Neuronal stem cell (in vitro differentiated cells): ENCODE measurements at regions not wholly inside any gene's neighbourhood (a gene's known extent, or its start where the extent isn't known, plus 50 kb on each side); places are given as distances from the start of the nearest gene placed in this dataset.

ENCODE experiments used
- DNase-seq: peaks from one replicate; pipeline ENCODE4 v3.0.0-alpha.2; 2013; ENCODE audit warnings: low spot score
- H2AFZ ChIP-seq: one replicate; pipeline ENCODE4 v1.6.1; 2013; ENCODE audit warnings: mild to moderate bottlenecking, low read length, inconsistent platforms
- H2AK5ac ChIP-seq: 2 replicates; pipeline ENCODE4 v1.6.1; 2013; ENCODE audit warnings: low read depth, mild to moderate bottlenecking, inconsistent platforms, low read length, moderate library complexity, mixed read lengths
- H2BK120ac ChIP-seq: 2 replicates; pipeline ENCODE4 v1.6.1; 2013; ENCODE audit warnings: low read depth, mild to moderate bottlenecking, inconsistent platforms, low read length, moderate library complexity, mixed read lengths
- H2BK12ac ChIP-seq: one replicate; pipeline ENCODE4 v1.6.1; 2013; ENCODE audit warnings: low read length, inconsistent platforms
- H2BK15ac ChIP-seq: 2 replicates; pipeline ENCODE4 v1.6.1; 2013; ENCODE audit warnings: mild to moderate bottlenecking, low read length, inconsistent platforms, mixed read lengths
- H2BK5ac ChIP-seq: one replicate; pipeline ENCODE4 v1.6.1; 2013; ENCODE audit warnings: inconsistent platforms, mild to moderate bottlenecking, low read length, moderate library complexity
- H3K14ac ChIP-seq: one replicate; pipeline ENCODE4 v1.6.1; 2013; ENCODE audit warnings: low read length, inconsistent platforms
- H3K18ac ChIP-seq: 2 replicates; pipeline ENCODE4 v1.6.1; 2013; ENCODE audit warnings: low read length, inconsistent platforms
- H3K23ac ChIP-seq: 2 replicates; pipeline ENCODE4 v1.6.1; 2013; ENCODE audit warnings: low read depth, mild to moderate bottlenecking, mixed read lengths, low read length, inconsistent platforms; ENCODE audit not compliant: poor library complexity
- H3K27ac ChIP-seq: replicated peaks from 3 replicates; pipeline ENCODE4 v1.5.1; 2013; ENCODE audit warnings: low read length, inconsistent platforms
- H3K27me3 ChIP-seq, 3 experiments: 2 replicates each; pipeline ENCODE4 v1.6.1; 2013; ENCODE audit warnings: low read length in 3 of 3, mild to moderate bottlenecking in 2 of 3, inconsistent platforms in 1 of 3, low read depth in 1 of 3, mixed read lengths in 1 of 3, moderate library complexity in 1 of 3; ENCODE audit not compliant: control insufficient read depth in 3 of 3, insufficient read depth in 3 of 3
- H3K36me3 ChIP-seq, 2 donors: replicated peaks in 1 of 2; 2 replicates each; pipeline ENCODE4 v1.6.1; 2013; ENCODE audit warnings: low read length in 2 of 2; ENCODE audit not compliant: control insufficient read depth in 2 of 2, insufficient read depth in 2 of 2
- H3K4ac ChIP-seq: 2 replicates; pipeline ENCODE4 v1.6.1; 2013; ENCODE audit warnings: inconsistent platforms, mild to moderate bottlenecking, low read length, moderate library complexity
- H3K4me1 ChIP-seq, 2 donors: 1 replicate in 1 of 2; 2 replicates in 1 of 2; pipeline ENCODE4 v1.6.1; 2013; ENCODE audit warnings: low read length in 2 of 2, low read depth in 1 of 2; ENCODE audit not compliant: control insufficient read depth in 2 of 2, insufficient read depth in 1 of 2
- H3K4me2 ChIP-seq: one replicate; pipeline ENCODE4 v1.6.1; 2013; ENCODE audit warnings: mild to moderate bottlenecking, low read length, inconsistent platforms; ENCODE audit not compliant: insufficient read depth, poor library complexity, severe bottlenecking
- H3K4me3 ChIP-seq, 2 donors: 2 replicates each; pipeline ENCODE4 v1.5.1; 2013; ENCODE audit warnings: low read length in 2 of 2, mild to moderate bottlenecking in 2 of 2, inconsistent platforms in 1 of 2, moderate library complexity in 1 of 2
- H3K79me1 ChIP-seq: one replicate; pipeline ENCODE4 v1.6.1; 2013; ENCODE audit warnings: low read depth, mild to moderate bottlenecking, inconsistent platforms, low read length, moderate library complexity
- H3K9ac ChIP-seq: one replicate; pipeline ENCODE4 v1.6.1; 2013; ENCODE audit warnings: mild to moderate bottlenecking, low read depth, low read length, inconsistent platforms; ENCODE audit not compliant: poor library complexity
- H3K9me3 ChIP-seq, 2 donors: replicated peaks in 1 of 2; 2 replicates each; pipeline versions ENCODE3 to v1.6.1; 2013; ENCODE audit warnings: low read length in 2 of 2, mild to moderate bottlenecking in 2 of 2, inconsistent platforms in 1 of 2, low read depth in 1 of 2, mixed read lengths in 1 of 2, moderate library complexity in 1 of 2; ENCODE audit not compliant: control insufficient read depth in 2 of 2, insufficient read depth in 1 of 2
- H4K8ac ChIP-seq: one replicate; pipeline ENCODE4 v1.6.1; 2013; ENCODE audit warnings: low read depth, mild to moderate bottlenecking, inconsistent platforms, low read length, moderate library complexity
- H4K91ac ChIP-seq: one replicate; pipeline ENCODE4 v1.6.1; 2013; ENCODE audit warnings: low read length, low read depth, mild to moderate bottlenecking, inconsistent platforms; ENCODE audit not compliant: poor library complexity
- WGBS, 2 donors: extraction: QIAGEN DNeasy Blood & Tissue Kit; methylation state at CpG; one replicate each; pipeline ENCODE4 v1.1.7; 2013; ENCODE audit warnings: missing lambda C conversion rate in 2 of 2, mixed read lengths in 1 of 2; ENCODE audit not compliant: insufficient read length in 2 of 2, insufficient replicate concordance in 1 of 2; ENCODE audit errors: extremely low coverage in 2 of 2; 5-methylcytosine and 5-hydroxymethylcytosine counted together

- Histone ChIP-seq H2BK12ac (no peak overlapping the region), H3K4me2 (no peak overlapping the region), H3K27ac (no peak overlapping the region), H2BK5ac (no peak overlapping the region), H3K27me3 (no peaks in the 10 kb centered on the region), H3K23ac (no peak overlapping the region), H3K4me1 (no peaks in the 10 kb centered on the region), H3K9me3 (peaks cover 0 to 6% of the 10 kb centered on the region in 2 donors), H3K4me3 (no peak overlapping the region), H3K18ac (no peak overlapping the region), H2AFZ (no peak overlapping the region), H3K36me3 (no peaks in the 10 kb centered on the region), H4K8ac (no peak overlapping the region), H3K79me1 (no peaks in the 10 kb centered on the region), H4K91ac (no peak overlapping the region), H2BK120ac (no peak overlapping the region), H3K14ac (no peak overlapping the region), H2AK5ac (no peak overlapping the region), H3K9ac (no peak overlapping the region), H2BK15ac (no peak overlapping the region), H3K4ac (no peak overlapping the region)
- DNase-seq: no peak
- WGBS, 2 donors: no CpG with 5 or more reads among the region's 2 CpGs
Observed at GRCh38 chr2:138956116-138956515, 175.9 kb upstream of the NXPH2 start.

DNA sequence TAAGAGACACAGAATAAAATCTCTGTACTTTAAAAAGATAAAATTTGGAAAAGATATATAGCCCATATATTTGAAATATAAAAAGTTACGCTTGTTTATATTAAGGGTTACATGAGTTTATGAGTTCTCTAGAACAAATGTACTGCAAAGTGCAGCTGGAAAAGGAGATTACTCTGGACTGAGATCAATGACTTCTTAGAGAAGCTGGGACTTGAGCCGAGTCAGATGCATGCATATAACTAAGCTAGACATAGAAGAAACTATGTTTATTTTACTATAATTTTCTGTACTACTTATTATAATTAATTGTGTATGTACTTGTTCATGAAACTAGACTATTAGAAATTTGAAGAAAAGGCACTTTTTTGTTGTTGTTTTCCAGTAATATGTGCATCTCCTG lies 170.3 kb upstream of the NXPH2 start:
- H3K27me3 ChIP-seq: no peaks in the 10 kb centered on the region
- DNase-seq: no peak
- H3K4me3 ChIP-seq: no peak overlapping the region
- WGBS, 2 donors: no CpG with 5 or more reads among the region's 2 CpGs
- H2AK5ac ChIP-seq: no peak overlapping the region
- no peak overlapping the region for H3K9ac ChIP-seq
- H3K4me2 ChIP-seq: no peak overlapping the region
- no peak overlapping the region for H3K14ac ChIP-seq
- no peak overlapping the region for H2BK15ac ChIP-seq
- no peak overlapping the region for H3K4ac ChIP-seq
- H3K4me1 ChIP-seq: no peaks in the 10 kb centered on the region
- H2AFZ ChIP-seq: no peak overlapping the region
- no peak overlapping the region for H4K8ac ChIP-seq
- peaks cover 0 to 6% of the 10 kb centered on the region in 2 donors for H3K9me3 ChIP-seq
- no peak overlapping the region for H3K27ac ChIP-seq
- no peak overlapping the region for H4K91ac ChIP-seq
- H3K23ac ChIP-seq: no peak overlapping the region
- no peak overlapping the region for H2BK5ac ChIP-seq
- no peaks in the 10 kb centered on the region for H3K79me1 ChIP-seq
- no peak overlapping the region for H3K18ac ChIP-seq
- no peaks in the 10 kb centered on the region for H3K36me3 ChIP-seq
- H2BK120ac ChIP-seq: no peak overlapping the region
- no peak overlapping the region for H2BK12ac ChIP-seq

- Histone ChIP-seq H3K4me1 (no peaks in the 10 kb centered on the region), H2BK120ac (no peak overlapping the region), H3K27ac (no peak overlapping the region), H3K4me3 (no peak overlapping the region), H3K18ac (no peak overlapping the region), H2AFZ (no peak overlapping the region), H4K8ac (no peak overlapping the region), H4K91ac (no peak overlapping the region), H2BK15ac (no peak overlapping the region), H2BK5ac (no peak overlapping the region), H2BK12ac (no peak overlapping the region), H3K9me3 (peaks cover 0 to 3% of the 10 kb centered on the region in 2 donors), H3K23ac (no peak overlapping the region), H3K14ac (no peak overlapping the region), H3K9ac (no peak overlapping the region), H3K36me3 (no peaks in the 10 kb centered on the region), H3K4me2 (no peak overlapping the region), H3K79me1 (no peaks in the 10 kb centered on the region), H2AK5ac (no peak overlapping the region), H3K27me3 (no peaks in the 10 kb centered on the region), H3K4ac (no peak overlapping the region)
- WGBS, 2 donors: no CpG with 5 or more reads among the region's 3 CpGs
- DNase-seq: no peak
Observed at GRCh38 chr2:138949517-138949916, 169.3 kb upstream of the NXPH2 start.

GRCh38 chr2:138948070-138948539 lies 167.9 kb upstream of the NXPH2 start:
- H3K4ac ChIP-seq: no peak overlapping the region
- WGBS, 2 donors: no CpG with 5 or more reads among the region's 1 CpG
- no peak overlapping the region for H2BK15ac ChIP-seq
- H2BK12ac ChIP-seq: no peak overlapping the region
- H4K8ac ChIP-seq: no peak overlapping the region
- no peak overlapping the region for H3K27ac ChIP-seq
- H3K9ac ChIP-seq: no peak overlapping the region
- H3K36me3 ChIP-seq: no peaks in the 10 kb centered on the region
- H3K4me3 ChIP-seq: no peak overlapping the region
- no peaks in the 10 kb centered on the region for H3K27me3 ChIP-seq
- no peak overlapping the region for H2AK5ac ChIP-seq
- no peak for DNase-seq
- no peak overlapping the region for H2BK5ac ChIP-seq
- no peak overlapping the region for H2AFZ ChIP-seq
- H3K18ac ChIP-seq: no peak overlapping the region
- H3K14ac ChIP-seq: no peak overlapping the region
- H3K79me1 ChIP-seq: no peaks in the 10 kb centered on the region
- H3K23ac ChIP-seq: no peak overlapping the region
- H2BK120ac ChIP-seq: no peak overlapping the region
- no peaks in the 10 kb centered on the region for H3K4me1 ChIP-seq
- H3K4me2 ChIP-seq: no peak overlapping the region
- no peak overlapping the region for H4K91ac ChIP-seq
- H3K9me3 ChIP-seq: no peaks in the 10 kb centered on the region
